H9 (cell line): ENCODE measurements at regions not wholly inside any gene's neighbourhood (a gene's known extent, or its start where the extent isn't known, plus 50 kb on each side); places are given as distances from the start of the nearest gene placed in this dataset.

Experiments used
- DNase-seq: peaks from one replicate; pipeline ENCODE4 v3.0.0-alpha.2; 2017
- H2AFZ ChIP-seq: one replicate; pipeline ENCODE4 v1.6.1; 2013; ENCODE audit warnings: mild to moderate bottlenecking, low read length, control low read depth, moderate library complexity
- H2AK5ac ChIP-seq: 2 replicates; pipeline ENCODE4 v1.6.1; 2013; ENCODE audit warnings: low read length, control low read depth, mixed read lengths; ENCODE audit not compliant: insufficient read length
- H2BK120ac ChIP-seq: one replicate; pipeline ENCODE4 v1.6.1; 2013; ENCODE audit warnings: low read depth, mild to moderate bottlenecking, low read length, control low read depth, inconsistent platforms; ENCODE audit not compliant: poor library complexity, severe bottlenecking
- H2BK12ac ChIP-seq: 2 replicates; pipeline ENCODE4 v1.6.1; 2013; ENCODE audit warnings: low read length, control low read depth, mixed read lengths, low read depth; ENCODE audit not compliant: insufficient read length
- H2BK15ac ChIP-seq: 2 replicates; pipeline ENCODE4 v1.6.1; 2013; ENCODE audit warnings: low read depth, low read length, control low read depth
- H2BK20ac ChIP-seq: one replicate; pipeline ENCODE4 v1.6.1; 2013; ENCODE audit warnings: low read depth, mild to moderate bottlenecking, low read length, control low read depth, inconsistent platforms; ENCODE audit not compliant: poor library complexity, severe bottlenecking
- H2BK5ac ChIP-seq: 2 replicates; pipeline ENCODE4 v1.6.1; 2013; ENCODE audit warnings: low read length, control low read depth, mixed read lengths; ENCODE audit not compliant: insufficient read length
- H3K14ac ChIP-seq: 2 replicates; pipeline ENCODE4 v1.6.1; 2013; ENCODE audit warnings: low read length, control low read depth; ENCODE audit not compliant: insufficient read depth
- H3K18ac ChIP-seq: 2 replicates; pipeline ENCODE4 v1.6.1; 2013; ENCODE audit warnings: low read depth, mild to moderate bottlenecking, mixed read lengths, low read length, control low read depth; ENCODE audit not compliant: insufficient read length
- H3K23ac ChIP-seq: 2 replicates; pipeline ENCODE4 v1.6.1; 2013; ENCODE audit warnings: low read length, control low read depth, mixed read lengths, low read depth; ENCODE audit not compliant: insufficient read length
- H3K23me2 ChIP-seq: 2 replicates; pipeline ENCODE4 v1.6.1; 2013; ENCODE audit warnings: low read depth, mild to moderate bottlenecking, mixed read lengths, low read length, control low read depth; ENCODE audit not compliant: insufficient read length, poor library complexity, severe bottlenecking
- H3K27ac ChIP-seq: 2 replicates; pipeline ENCODE4 v1.5.1; 2013; ENCODE audit warnings: low read length, control low read depth, mixed read lengths, low read depth; ENCODE audit not compliant: insufficient read length
- H3K27me3 ChIP-seq: 2 replicates; pipeline ENCODE4 v1.6.1; 2013; ENCODE audit warnings: low read length, control low read depth, inconsistent platforms; ENCODE audit not compliant: insufficient read depth
- H3K4ac ChIP-seq: 2 replicates; pipeline ENCODE4 v1.6.1; 2013; ENCODE audit warnings: low read depth, mild to moderate bottlenecking, control low read depth, inconsistent platforms, low read length, moderate library complexity
- H3K4me1 ChIP-seq: 2 replicates; pipeline ENCODE4 v1.6.1; 2013; ENCODE audit warnings: low read length, control low read depth, inconsistent platforms; ENCODE audit not compliant: insufficient read depth
- H3K4me2 ChIP-seq: 2 replicates; pipeline ENCODE4 v1.6.1; 2013; ENCODE audit warnings: low read length, control low read depth, mixed read lengths; ENCODE audit not compliant: insufficient read length, insufficient read depth
- H3K56ac ChIP-seq: 2 replicates; pipeline ENCODE4 v1.6.1; 2013; ENCODE audit warnings: low read depth, mild to moderate bottlenecking, mixed read lengths, low read length, control low read depth; ENCODE audit not compliant: insufficient read length
- H3K79me1 ChIP-seq: 2 replicates; pipeline ENCODE4 v1.6.1; 2013; ENCODE audit warnings: low read depth, mild to moderate bottlenecking, moderate library complexity, low read length, control low read depth, inconsistent platforms; ENCODE audit not compliant: insufficient read depth, poor library complexity, severe bottlenecking
- H3K79me2 ChIP-seq: 2 replicates; pipeline ENCODE4 v1.6.1; 2013; ENCODE audit warnings: low read length, control low read depth, inconsistent platforms; ENCODE audit not compliant: insufficient read depth
- H3K9ac ChIP-seq: 2 replicates; pipeline ENCODE4 v1.6.1; 2013; ENCODE audit warnings: low read length, control low read depth, mixed read lengths; ENCODE audit not compliant: insufficient read length; ENCODE audit errors: extremely low read depth
- H3K9me3 ChIP-seq: one replicate; pipeline ENCODE4 v1.6.1; 2013; ENCODE audit warnings: low read depth, low read length, inconsistent platforms; ENCODE audit not compliant: control insufficient read depth
- H3T11ph ChIP-seq: one replicate; pipeline ENCODE4 v1.6.1; 2013; ENCODE audit warnings: mild to moderate bottlenecking, low read length, control low read depth, inconsistent platforms
- H4K20me1 ChIP-seq: one replicate; pipeline ENCODE4 v1.6.1; 2013; ENCODE audit not compliant: control insufficient read depth, insufficient read length, insufficient read depth
- H4K5ac ChIP-seq: 2 replicates; pipeline ENCODE4 v1.6.1; 2013; ENCODE audit warnings: low read depth, mild to moderate bottlenecking, mixed read lengths, low read length, control low read depth; ENCODE audit not compliant: insufficient read length
- H4K8ac ChIP-seq: replicated peaks from 2 replicates; pipeline ENCODE4 v1.6.1; 2013; ENCODE audit warnings: low read length, control low read depth, mixed read lengths, low read depth; ENCODE audit not compliant: insufficient read length
- H4K91ac ChIP-seq: 2 replicates; pipeline ENCODE4 v1.6.1; 2013; ENCODE audit warnings: low read depth, mild to moderate bottlenecking, moderate library complexity, mixed read lengths, low read length, control low read depth; ENCODE audit not compliant: insufficient read length
- H3K27ac Mint-ChIP-seq, 3 experiments: 2 replicates in 2 of 3; 3 replicates in 1 of 3; pipeline ENCODE4 v1.8.0; 2020 to 2021; ENCODE audit warnings: mixed read lengths in 3 of 3, mild to moderate bottlenecking in 1 of 3, moderate library complexity in 1 of 3
- H3K27me3 Mint-ChIP-seq: 2 replicates; pipeline ENCODE4 v1.8.0; 2021; ENCODE audit warnings: low read depth, mild to moderate bottlenecking, moderate library complexity, mixed read lengths
- H3K36me3 Mint-ChIP-seq, 3 experiments: 2 replicates in 2 of 3; 3 replicates in 1 of 3; pipeline ENCODE4 v1.8.0; 2020 to 2021; ENCODE audit warnings: low read depth in 3 of 3, mixed read lengths in 3 of 3; ENCODE audit not compliant: insufficient read depth in 1 of 3
- H3K4me1 Mint-ChIP-seq, 2 experiments: 2 replicates each; pipeline ENCODE4 v1.8.0; 2020; ENCODE audit warnings: mixed read lengths in 2 of 2
- H3K4me3 Mint-ChIP-seq, 2 experiments: 2 replicates in 1 of 2; 3 replicates in 1 of 2; pipeline ENCODE4 v1.8.0; 2020 to 2021; ENCODE audit warnings: mild to moderate bottlenecking in 2 of 2, mixed read lengths in 2 of 2, moderate library complexity in 1 of 2
- H3K9me3 Mint-ChIP-seq, 2 experiments: 2 replicates in 1 of 2; 3 replicates in 1 of 2; pipeline ENCODE4 v1.8.0; 2020; ENCODE audit warnings: mild to moderate bottlenecking in 2 of 2, mixed read lengths in 2 of 2, moderate library complexity in 1 of 2
- WGBS: extraction: QIAGEN DNeasy Blood & Tissue Kit; methylation state at CpG from one replicate; pipeline ENCODE4 v1.1.7; 2013; ENCODE audit warnings: missing lambda C conversion rate, low lambda C conversion rate, mixed read lengths; ENCODE audit not compliant: insufficient read length; ENCODE audit errors: extremely low coverage; 5-methylcytosine and 5-hydroxymethylcytosine counted together
- TF ChIP-seq, protein P1 (sequence below): fragments of 200-600 bp; sonication (generic); conservative IDR thresholded peaks from 3 replicates; pipeline ENCODE4 v1.8.0; 2021; ENCODE audit warnings: antibody characterized with exemption, mild to moderate bottlenecking

DNA sequence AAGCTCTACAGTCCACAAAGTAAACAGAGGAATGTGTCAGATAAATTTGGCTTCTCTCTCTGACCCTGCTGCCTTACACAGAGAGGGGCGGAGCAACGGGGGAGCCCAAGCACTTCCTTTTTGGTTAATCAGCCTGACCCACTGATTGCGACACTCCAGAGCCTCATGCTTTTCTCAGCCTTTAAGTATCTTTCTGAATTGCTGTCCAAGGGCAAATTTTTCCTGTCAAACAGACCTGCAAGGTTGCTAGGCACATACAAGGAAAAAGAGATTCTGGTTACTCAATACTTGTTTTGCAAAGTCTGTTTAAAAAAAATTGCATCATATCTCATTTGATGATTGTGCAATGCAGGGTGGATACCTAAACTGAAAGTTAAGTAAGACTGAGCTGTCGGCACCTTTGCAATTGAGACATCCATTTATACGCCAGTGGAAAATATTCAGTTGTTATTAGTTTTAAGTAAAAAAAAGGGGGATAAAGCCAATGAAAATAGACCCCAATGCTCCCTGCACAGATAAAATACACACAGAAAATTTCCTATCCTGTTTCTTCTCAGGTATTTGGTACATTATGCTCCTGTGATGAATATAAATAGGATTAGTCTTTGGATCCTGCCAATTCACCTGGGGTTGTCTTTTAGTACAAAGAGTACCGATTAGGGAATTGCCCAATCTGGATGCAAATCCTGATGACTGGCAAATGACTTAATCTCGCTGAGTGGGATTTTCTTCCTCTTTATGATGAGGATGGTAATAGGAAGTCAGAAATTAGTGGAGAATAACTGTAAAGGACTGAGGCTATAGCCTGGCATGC lies 260.2 kb upstream of the TRIB2 start:
- Histone ChIP-seq H3K56ac (no peak overlapping the region), H3K27ac (no peak overlapping the region), H2BK5ac (no peak overlapping the region), H2BK15ac (no peak overlapping the region), H4K5ac (no peak overlapping the region), H3T11ph (no peak overlapping the region), H3K27me3 (no peaks in the 10 kb centered on the region), H3K4me1 (no peaks in the 10 kb centered on the region), H4K91ac (no peak overlapping the region), H4K8ac (no peak overlapping the region), H2BK12ac (no peak overlapping the region), H3K18ac (no peak overlapping the region), H3K9ac (no peak overlapping the region), H3K79me2 (no peaks in the 10 kb centered on the region), H3K79me1 (no peaks in the 10 kb centered on the region), H3K23ac (no peak overlapping the region), H3K23me2 (no peaks in the 10 kb centered on the region), H2BK120ac (no peak overlapping the region), H4K20me1 (no peaks in the 10 kb centered on the region), H3K4me2 (no peak overlapping the region), H3K4ac (no peak overlapping the region), H3K9me3 (no peaks in the 10 kb centered on the region), H3K14ac (no peak overlapping the region), H2AK5ac (no peak overlapping the region), H2BK20ac (no peak overlapping the region), H2AFZ (no peak overlapping the region)
- Mint-ChIP-seq H3K4me1 (peaks cover 10 to 13% of the 10 kb centered on the region in 2 experiments), H3K36me3 (peaks cover 0 to 7% (median 0%) of the 10 kb centered on the region in 3 experiments; a peak in 3 of 7 replicates), H3K4me3 (no peak overlapping the region), H3K27ac (no peak overlapping the region; a peak in 1 of 7 replicates), H3K27me3 (no peaks in the 10 kb centered on the region), H3K9me3 (peaks cover 4 to 6% of the 10 kb centered on the region in 2 experiments; a peak in 3 of 5 replicates)
- DNase-seq, result no peak
- TF ChIP-seq, protein P1, sequence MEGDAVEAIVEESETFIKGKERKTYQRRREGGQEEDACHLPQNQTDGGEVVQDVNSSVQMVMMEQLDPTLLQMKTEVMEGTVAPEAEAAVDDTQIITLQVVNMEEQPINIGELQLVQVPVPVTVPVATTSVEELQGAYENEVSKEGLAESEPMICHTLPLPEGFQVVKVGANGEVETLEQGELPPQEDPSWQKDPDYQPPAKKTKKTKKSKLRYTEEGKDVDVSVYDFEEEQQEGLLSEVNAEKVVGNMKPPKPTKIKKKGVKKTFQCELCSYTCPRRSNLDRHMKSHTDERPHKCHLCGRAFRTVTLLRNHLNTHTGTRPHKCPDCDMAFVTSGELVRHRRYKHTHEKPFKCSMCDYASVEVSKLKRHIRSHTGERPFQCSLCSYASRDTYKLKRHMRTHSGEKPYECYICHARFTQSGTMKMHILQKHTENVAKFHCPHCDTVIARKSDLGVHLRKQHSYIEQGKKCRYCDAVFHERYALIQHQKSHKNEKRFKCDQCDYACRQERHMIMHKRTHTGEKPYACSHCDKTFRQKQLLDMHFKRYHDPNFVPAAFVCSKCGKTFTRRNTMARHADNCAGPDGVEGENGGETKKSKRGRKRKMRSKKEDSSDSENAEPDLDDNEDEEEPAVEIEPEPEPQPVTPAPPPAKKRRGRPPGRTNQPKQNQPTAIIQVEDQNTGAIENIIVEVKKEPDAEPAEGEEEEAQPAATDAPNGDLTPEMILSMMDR, result no peak
- no CpG with 5 or more reads among the region's 7 CpGs for WGBS
